Kidney epithelial cell (primary cell): ENCODE measurements at regions not wholly inside any gene's neighbourhood (a gene's known extent, or its start where the extent isn't known, plus 50 kb on each side); places are given as distances from the start of the nearest gene placed in this dataset.

Experiments
- DNase-seq: peaks from one replicate; pipeline ENCODE4 v3.0.0-alpha.2; 2010; ENCODE audit warnings: low read depth
- H3K27me3 ChIP-seq: 2 replicates; pipeline ENCODE4 v1.6.0; 2011; ENCODE audit warnings: low read length; ENCODE audit not compliant: control insufficient read depth, insufficient read depth
- H3K36me3 ChIP-seq: 2 replicates; pipeline ENCODE4 v1.5.1; 2011; ENCODE audit warnings: low read length; ENCODE audit not compliant: control insufficient read depth, insufficient read depth
- H3K4me3 ChIP-seq: 2 replicates; pipeline ENCODE4 v1.5.1; 2011; ENCODE audit warnings: low read depth, mild to moderate bottlenecking, control low read depth, low read length
- TF ChIP-seq, protein P1 (sequence below): IDR thresholded peaks from 2 replicates; pipeline ENCODE4 v1.5.1; 2011; ENCODE audit warnings: mild to moderate bottlenecking, moderate library complexity, low read length, control low read depth, inconsistent platforms; ENCODE audit not compliant: insufficient read depth, poor library complexity, severe bottlenecking

GRCh38 chr18:22846697-22847096, 86.4 kb upstream of the RBBP8 start:
- H3K36me3 ChIP-seq = no peaks in the 10 kb centered on the region
- no peak overlapping the region for H3K4me3 ChIP-seq
- TF ChIP-seq, protein P1, sequence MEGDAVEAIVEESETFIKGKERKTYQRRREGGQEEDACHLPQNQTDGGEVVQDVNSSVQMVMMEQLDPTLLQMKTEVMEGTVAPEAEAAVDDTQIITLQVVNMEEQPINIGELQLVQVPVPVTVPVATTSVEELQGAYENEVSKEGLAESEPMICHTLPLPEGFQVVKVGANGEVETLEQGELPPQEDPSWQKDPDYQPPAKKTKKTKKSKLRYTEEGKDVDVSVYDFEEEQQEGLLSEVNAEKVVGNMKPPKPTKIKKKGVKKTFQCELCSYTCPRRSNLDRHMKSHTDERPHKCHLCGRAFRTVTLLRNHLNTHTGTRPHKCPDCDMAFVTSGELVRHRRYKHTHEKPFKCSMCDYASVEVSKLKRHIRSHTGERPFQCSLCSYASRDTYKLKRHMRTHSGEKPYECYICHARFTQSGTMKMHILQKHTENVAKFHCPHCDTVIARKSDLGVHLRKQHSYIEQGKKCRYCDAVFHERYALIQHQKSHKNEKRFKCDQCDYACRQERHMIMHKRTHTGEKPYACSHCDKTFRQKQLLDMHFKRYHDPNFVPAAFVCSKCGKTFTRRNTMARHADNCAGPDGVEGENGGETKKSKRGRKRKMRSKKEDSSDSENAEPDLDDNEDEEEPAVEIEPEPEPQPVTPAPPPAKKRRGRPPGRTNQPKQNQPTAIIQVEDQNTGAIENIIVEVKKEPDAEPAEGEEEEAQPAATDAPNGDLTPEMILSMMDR = no peak
- no peak for DNase-seq
- H3K27me3 ChIP-seq = no peaks in the 10 kb centered on the region

DNA sequence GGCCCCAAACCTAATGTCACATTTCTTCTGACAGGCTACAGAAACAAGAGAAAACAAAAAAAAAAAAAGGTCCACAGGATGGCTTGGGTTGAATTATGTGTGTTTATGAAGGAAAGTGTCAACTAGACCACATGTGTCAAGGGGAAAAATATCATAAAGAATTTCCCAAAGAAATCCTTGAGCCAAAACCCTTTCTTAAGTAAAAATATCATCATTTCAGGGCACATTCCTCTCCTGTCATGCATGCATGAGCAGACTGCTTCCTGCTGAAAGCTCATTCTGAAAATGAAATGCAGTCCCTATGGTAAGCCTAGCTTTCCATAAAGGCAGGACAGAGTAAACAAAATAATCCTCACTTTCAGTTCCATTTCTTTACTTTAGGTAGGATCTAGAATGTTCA, 85.7 kb upstream of the RBBP8 start:
- Histone ChIP-seq H3K36me3 (no peaks in the 10 kb centered on the region), H3K4me3 (no peak overlapping the region), H3K27me3 (no peaks in the 10 kb centered on the region)
- DNase-seq = no peak
- TF ChIP-seq, protein P1 = no peak

DNA sequence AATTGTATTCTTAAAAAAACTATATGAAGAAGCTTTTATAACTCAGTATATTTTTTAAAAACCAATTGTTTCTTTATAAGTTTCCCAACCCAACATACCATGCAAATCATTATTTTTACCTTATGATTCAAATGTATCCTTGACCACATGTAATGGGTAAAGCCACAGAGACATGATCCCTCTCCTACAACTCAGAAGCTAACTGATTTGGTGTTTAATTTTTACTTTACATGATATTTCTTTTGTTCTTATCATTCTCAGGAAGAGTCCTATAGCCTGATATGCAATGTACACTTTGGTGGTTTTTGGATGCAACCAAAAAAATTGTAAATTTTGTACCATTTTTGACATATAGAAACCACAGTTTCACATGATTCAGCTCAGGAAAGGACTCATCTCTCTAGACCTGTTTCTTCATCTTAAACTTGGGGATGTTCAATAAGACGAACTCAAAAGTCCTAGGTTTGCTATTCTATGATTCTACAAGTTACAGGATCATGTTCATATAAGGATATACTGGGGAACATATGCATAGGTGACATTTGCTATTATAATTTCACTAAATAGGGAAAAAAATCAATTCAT, 85.2 kb upstream of the RBBP8 start:
- H3K4me3 ChIP-seq = no peak overlapping the region
- no peak for DNase-seq
- H3K27me3 ChIP-seq = no peaks in the 10 kb centered on the region
- TF ChIP-seq, protein P1 = no peak
- no peaks in the 10 kb centered on the region for H3K36me3 ChIP-seq

DNA sequence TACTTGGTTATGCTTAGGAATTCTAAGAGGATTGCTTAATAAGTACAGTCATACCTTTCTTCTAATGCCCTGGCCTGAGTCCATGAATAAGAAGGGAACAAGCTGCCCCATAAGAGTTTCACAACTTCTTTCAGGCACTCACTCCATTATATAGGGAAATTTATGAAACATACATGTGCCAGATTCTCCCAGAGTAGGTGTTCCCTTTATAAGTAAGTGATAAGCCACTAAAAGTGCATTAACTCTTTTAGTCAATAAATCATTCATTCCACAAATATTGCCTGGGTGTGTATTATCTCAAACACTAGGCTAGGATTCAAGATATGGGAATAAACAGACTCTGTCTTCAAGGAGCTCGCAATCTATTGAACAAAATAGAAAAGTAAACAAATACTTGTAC, 84.5 kb upstream of the RBBP8 start:
- no peak for DNase-seq
- H3K4me3 ChIP-seq = no peak overlapping the region
- TF ChIP-seq, protein P1 = no peak
- no peaks in the 10 kb centered on the region for H3K36me3 ChIP-seq
- no peaks in the 10 kb centered on the region for H3K27me3 ChIP-seq

GRCh38 chr18:22856870-22857269, 76.3 kb upstream of the RBBP8 start:
- no peak overlapping the region for H3K4me3 ChIP-seq
- no peaks in the 10 kb centered on the region for H3K27me3 ChIP-seq
- TF ChIP-seq, protein P1 = no peak
- no peak for DNase-seq
- no peaks in the 10 kb centered on the region for H3K36me3 ChIP-seq

DNA sequence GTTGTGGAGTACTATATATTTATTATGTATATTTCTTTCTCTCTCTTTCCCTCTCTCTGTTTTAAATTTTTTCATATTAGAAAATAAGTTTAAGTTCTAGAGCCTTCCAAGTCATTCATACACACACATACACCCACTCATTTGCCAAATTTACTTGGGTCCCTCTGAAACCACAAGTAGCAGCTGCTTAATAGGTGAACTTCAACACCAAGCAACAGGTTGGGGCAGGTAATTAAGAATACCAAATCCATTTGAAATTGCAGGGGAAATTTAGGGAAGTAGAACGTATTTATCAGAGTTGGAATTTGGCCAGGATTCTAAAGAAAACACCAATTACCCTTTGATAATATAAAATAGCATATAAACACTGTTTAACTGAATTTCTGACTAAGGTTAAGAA, 75.0 kb upstream of the RBBP8 start:
- no peak for DNase-seq
- TF ChIP-seq, protein P1 = no peak
- H3K4me3 ChIP-seq = no peak overlapping the region
- no peaks in the 10 kb centered on the region for H3K27me3 ChIP-seq
- H3K36me3 ChIP-seq = no peaks in the 10 kb centered on the region
